ENCODE measurements at regions not wholly inside any gene's neighbourhood (a gene's known extent, or its start where the extent isn't known, plus 50 kb on each side); places are given as distances from the start of the nearest gene placed in this dataset.

GRCh38 chr18:45519411-45520280 lies 95.6 kb upstream of the SLC14A2 start:
- TF ChIP-seq, protein P1, sequence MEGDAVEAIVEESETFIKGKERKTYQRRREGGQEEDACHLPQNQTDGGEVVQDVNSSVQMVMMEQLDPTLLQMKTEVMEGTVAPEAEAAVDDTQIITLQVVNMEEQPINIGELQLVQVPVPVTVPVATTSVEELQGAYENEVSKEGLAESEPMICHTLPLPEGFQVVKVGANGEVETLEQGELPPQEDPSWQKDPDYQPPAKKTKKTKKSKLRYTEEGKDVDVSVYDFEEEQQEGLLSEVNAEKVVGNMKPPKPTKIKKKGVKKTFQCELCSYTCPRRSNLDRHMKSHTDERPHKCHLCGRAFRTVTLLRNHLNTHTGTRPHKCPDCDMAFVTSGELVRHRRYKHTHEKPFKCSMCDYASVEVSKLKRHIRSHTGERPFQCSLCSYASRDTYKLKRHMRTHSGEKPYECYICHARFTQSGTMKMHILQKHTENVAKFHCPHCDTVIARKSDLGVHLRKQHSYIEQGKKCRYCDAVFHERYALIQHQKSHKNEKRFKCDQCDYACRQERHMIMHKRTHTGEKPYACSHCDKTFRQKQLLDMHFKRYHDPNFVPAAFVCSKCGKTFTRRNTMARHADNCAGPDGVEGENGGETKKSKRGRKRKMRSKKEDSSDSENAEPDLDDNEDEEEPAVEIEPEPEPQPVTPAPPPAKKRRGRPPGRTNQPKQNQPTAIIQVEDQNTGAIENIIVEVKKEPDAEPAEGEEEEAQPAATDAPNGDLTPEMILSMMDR (IDR thresholded peaks at IDR 0.05; ENCODE audit: insufficient read depth, low read depth, low read length): no peak
- no peak for TF ChIP-seq EZH2 (IDR thresholded peaks at IDR 0.05; ENCODE audit: insufficient read depth, low read length)

Data from astrocyte (in vitro differentiated cells and primary cell).